CD1c-positive myeloid dendritic cell (primary cell): ENCODE measurements at regions not wholly inside any gene's neighbourhood (a gene's known extent, or its start where the extent isn't known, plus 50 kb on each side); places are given as distances from the start of the nearest gene placed in this dataset.
"Not testable (repeated sequence)": the region's sequence is repeated elsewhere in the genome, so short reads cannot be mapped to it uniquely, and the experiment has no call there.

Source experiments
- DNase-seq: peaks from one replicate; pipeline ENCODE4 v3.0.0-alpha.2; 2016; ENCODE audit errors: extremely low spot score

- DNase-seq: no peak
These were observed 270.2 kb upstream of the MVB12B start for GRCh38 chr9:126056312-126057021.

- no peak for DNase-seq
These were observed 269.4 kb upstream of the MVB12B start for GRCh38 chr9:126057121-126057825.

DNA sequence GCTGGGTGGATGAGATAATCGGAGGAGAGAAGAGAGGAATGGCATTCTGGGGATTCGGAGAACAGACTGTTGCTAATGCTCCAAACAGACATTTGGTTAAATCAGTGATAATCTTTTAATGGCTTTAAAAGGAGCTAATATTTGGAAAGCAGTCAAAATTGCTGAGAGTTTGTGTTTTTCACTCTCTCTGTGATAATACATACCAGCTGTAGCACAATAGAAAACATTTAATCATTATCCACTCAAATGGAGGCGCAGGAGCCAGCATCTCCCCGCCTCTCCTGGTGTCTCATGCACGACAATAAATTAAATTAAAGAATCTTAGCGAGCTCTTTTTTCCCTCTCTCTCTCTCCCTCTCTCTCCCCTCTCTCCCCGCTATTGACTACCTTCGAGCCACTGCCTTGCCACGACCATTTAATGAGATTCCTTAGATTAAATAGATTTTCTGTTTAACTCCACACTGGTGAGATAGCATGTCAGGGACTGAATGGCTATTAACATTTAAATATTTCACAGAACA lies 268.6 kb upstream of the MVB12B start:
- DNase-seq: no peak

DNA sequence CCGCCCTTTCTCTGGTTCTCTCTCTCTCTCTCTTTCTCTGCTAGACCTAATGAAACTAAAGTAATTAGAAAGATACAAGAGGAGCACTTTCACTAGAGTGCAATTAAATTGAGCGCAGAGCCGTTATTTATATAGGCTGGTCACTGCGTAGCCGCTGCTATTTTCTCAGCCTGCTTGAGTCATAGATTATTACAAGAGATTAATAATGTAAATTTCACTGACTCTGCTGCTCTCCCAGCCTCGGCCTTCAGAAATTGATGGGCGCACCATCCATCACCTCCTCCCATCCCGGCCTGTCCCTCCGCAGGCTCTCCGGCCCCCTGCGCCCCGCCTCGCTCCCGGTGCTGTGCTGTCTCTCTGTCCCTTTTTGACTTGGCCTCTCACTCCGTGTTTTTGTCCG lies 268.0 kb upstream of the MVB12B start:
- DNase-seq: no peak

GRCh38 chr9:126061575-126061974 lies 265.1 kb upstream of the MVB12B start:
- DNase-seq: no peak

DNA sequence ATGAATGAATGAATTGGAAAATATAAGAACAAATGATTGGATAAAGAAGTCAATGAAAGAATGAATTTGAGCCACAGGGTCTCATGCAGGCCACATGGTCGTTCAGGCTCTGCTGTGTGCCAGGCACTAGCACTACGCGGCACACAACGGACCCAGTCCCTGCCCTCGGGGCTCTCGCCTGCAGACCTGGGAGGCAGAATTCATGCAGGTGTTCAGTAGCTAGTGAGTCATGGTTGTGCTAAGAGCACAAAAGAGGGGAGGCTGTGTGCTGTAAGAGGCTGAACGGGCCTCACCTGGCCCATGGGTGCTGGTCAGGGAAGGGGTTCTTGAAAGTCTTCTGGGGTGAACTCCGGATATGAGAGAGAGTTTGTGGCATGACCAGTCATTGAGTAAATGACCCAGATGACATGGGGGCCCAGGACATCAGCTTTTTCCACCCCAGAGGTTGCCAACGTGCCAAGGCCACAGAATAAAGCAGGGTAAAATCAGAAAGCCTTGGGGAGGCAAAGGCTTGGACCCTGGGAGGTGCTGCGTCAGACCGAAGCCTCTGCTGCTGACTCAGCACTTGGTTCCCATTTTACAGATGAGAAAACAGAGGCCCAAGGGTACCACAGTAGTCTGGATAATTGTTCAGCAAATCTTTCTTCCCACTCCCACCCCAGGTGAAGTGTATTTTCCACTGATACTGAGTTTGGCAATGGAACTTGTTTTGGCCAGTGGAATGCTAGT lies 264.3 kb upstream of the MVB12B start:
- DNase-seq: no peak

- no peak for DNase-seq
These were observed 263.3 kb upstream of the MVB12B start for GRCh38 chr9:126063326-126063725.

DNA sequence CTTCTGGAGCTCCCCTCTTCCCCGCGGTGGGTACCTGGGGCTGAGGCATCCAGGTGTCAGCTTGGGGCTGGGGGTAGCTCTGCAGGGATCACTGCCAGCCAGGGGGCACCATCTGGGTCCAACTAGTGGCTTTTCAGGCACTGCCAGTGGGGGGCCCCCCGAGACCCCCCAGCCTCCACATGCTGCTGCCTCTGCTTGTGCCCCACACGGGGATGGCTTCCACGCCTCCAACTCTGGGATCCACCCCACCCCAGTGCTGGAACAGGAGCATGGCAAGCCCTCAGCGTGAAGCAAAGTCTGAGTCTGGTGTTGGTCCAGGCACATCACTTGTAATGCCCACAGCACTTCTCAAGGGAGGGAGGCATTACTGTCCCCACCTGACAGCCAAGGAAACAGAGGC lies 260.5 kb upstream of the MVB12B start:
- DNase-seq: no peak

GRCh38 chr9:126067031-126067734 lies 259.4 kb upstream of the MVB12B start:
- DNase-seq: no peak

GRCh38 chr9:126068534-126069230 lies 257.9 kb upstream of the MVB12B start:
- no peak for DNase-seq

GRCh38 chr9:126069400-126069955 lies 257.2 kb upstream of the MVB12B start:
- DNase-seq: no peak

- no peak for DNase-seq
These were observed 256.5 kb upstream of the MVB12B start for GRCh38 chr9:126070058-126070655.

DNA sequence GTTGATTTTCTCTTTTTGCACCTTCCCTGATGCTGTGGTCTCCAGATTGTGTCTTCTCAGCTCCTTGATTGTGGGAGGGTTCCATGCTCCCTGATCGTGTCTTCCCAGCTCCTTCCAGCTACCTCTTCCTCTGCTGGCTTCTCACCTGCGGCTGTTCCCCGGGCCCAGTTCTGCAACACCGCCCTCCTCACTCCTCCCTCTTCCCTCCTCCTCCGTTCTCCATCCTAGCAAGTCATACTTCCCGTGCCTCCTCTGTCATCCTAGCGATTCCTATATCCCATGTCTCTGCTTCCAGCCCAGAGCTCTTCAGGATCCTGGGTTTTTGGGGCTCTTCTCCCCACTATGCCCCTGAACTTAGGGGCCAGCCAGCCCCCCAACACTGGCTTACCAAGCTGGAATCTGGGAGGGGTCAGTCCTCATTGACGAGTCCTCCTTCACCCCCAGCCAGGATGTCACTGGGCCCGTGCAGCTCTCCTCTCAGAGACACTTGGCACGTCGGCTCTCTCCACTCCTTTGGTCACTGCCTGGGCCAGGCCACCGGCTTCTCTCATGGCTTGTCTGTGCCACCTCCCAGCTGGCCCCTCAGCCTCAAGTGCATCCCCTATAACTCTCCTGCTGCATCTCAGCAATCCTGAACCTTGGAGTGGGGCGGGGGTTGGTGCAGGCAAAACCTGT lies 255.4 kb upstream of the MVB12B start:
- DNase-seq: no peak

- not testable (repeated sequence) for DNase-seq
These were observed 249.0 kb upstream of the MVB12B start for GRCh38 chr9:126077656-126078055.

DNA sequence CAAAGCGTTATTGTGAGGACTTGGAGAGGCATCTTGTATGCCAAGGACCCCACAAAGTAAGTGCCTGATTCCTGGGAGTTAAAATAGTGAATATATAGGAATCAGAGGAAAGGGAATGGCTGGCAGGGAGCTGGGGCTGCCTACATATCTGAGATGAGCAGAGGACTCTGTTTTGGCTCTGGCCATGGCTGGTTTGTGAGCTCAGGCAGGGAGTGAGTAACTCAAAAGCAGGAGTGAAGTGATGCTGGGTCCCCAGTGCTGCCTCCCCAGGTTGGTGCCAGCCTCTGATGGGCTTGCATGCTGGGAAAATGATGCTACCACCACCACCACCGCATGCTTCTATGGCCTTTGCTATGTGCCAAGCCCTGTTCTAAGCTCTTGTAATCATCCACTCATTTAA lies 246.0 kb upstream of the MVB12B start:
- no peak for DNase-seq

DNA sequence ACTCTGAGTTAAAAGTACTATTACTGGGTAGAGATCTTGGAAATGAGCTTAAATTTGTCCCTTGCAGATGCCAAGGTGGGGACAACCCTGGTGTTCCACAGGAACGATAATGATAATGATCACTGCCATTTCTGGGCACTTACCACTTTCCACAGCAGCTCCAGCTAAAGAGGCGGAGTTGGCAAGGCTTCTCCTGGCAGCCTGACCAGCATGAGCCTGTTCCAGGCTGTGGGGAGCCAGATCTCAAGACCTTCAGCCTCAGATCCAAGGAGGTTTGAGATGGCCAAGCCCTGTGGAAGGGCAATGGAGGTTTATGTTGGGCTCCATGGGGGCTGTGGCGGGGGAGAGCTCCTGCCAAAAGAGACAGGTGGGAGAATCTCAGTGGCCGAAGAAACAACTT lies 244.9 kb upstream of the MVB12B start:
- DNase-seq: no peak

- DNase-seq: no peak
These were observed 242.6 kb upstream of the MVB12B start for GRCh38 chr9:126084008-126084407.

GRCh38 chr9:126084696-126085095 lies 241.9 kb upstream of the MVB12B start:
- no peak for DNase-seq

- DNase-seq: no peak
These were observed 241.5 kb upstream of the MVB12B start for GRCh38 chr9:126085170-126085569.

- DNase-seq: no peak
These were observed 238.3 kb upstream of the MVB12B start for GRCh38 chr9:126088336-126088735.
